ENCODE measurements at regions not wholly inside any gene's neighbourhood (a gene's known extent, or its start where the extent isn't known, plus 50 kb on each side); places are given as distances from the start of the nearest gene placed in this dataset.
"Not testable (repeated sequence)": the region's sequence is repeated elsewhere in the genome, so short reads cannot be mapped to it uniquely, and the experiment has no call there.

DNA sequence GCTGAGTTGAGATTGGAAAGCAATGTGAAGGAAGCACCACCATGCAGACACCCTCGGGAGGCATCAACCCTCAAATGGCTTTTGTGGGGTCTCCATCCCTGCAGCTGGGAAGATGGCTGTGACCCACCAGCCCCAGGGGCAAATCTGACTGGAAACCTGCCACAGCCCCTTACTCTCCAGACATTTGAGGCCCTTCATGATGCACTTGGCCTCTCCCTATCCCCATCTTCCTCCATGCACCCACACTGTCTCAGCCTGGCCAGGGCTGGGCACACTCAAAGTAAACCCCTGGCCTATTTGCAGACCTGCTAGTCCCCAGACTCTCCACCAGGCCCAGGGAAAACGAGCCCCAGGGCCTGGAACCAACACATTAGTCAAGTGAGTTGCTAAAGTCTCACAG, 205.2 kb downstream of the MATN1 start:
- H3K9me3 ChIP-seq (ENCODE audit: low read length), result no peaks in the 10 kb centered on the region
- no peaks in the 10 kb centered on the region for H3K27me3 ChIP-seq (ENCODE audit: control insufficient read depth in 1 of 2, insufficient read depth in 2 of 2, low read length in 2 of 2)
- CTCF ChIA-PET (ENCODE audit: low intra/inter-chr PET ratio, low total read pairs), result no interaction called here
- H3K4me1 ChIP-seq (ENCODE audit: insufficient read depth, low read length), result no peaks in the 10 kb centered on the region
- no peak for ATAC-seq
- FAIRE-seq, result no peak
- no peak overlapping the region for H2AFZ ChIP-seq (ENCODE audit: low read length)
- BruUV-seq (replicated peaks), result no TSS peak
- no peak overlapping the region for H3K4me2 ChIP-seq (ENCODE audit: low read depth, low read length)
- POLR2A ChIA-PET, result no interaction called here
- H4K20me1 ChIP-seq (ENCODE audit: insufficient read depth, low read length), result no peaks in the 10 kb centered on the region
- in situ Hi-C loops (cut with HindIII; ENCODE audit: extremely low pct_ligation_motif_present, low pct_unique_long_range_greater_than_20kb) (no loop called here), intact Hi-C loops (cut with micrococcal nuclease; ENCODE audit: unreplicated experiment) (no loop called here)
- no peak overlapping the region for H3K9ac ChIP-seq (ENCODE audit: insufficient read depth, low read depth, low read length)
- H3K4me3 ChIP-seq (replicated peaks in 1 of 3; ENCODE audit: insufficient read depth in 1 of 3, low read depth in 2 of 3, low read length in 3 of 3), result no peak overlapping the region
- no peaks in the 10 kb centered on the region for H3K36me3 ChIP-seq (replicated peaks in 1 of 2; ENCODE audit: control insufficient read depth in 1 of 2, insufficient read depth in 2 of 2, low read length in 2 of 2)
- no peaks in the 10 kb centered on the region for H3K79me2 ChIP-seq (ENCODE audit: insufficient read depth, low read length)
- no peak for TF ChIP-seq TRIM24 (CRISPR knock-in tag; IDR thresholded peaks at IDR 0.05)
- TF ChIP-seq GPN1 (CRISPR knock-in tag; IDR thresholded peaks at IDR 0.05; ENCODE audit: borderline replicate concordance), result no peak
- no peak for TF ChIP-seq RBAK (CRISPR knock-in tag; IDR thresholded peaks at IDR 0.05)
- TF ChIP-seq ZNF451 (CRISPR knock-in tag; IDR thresholded peaks at IDR 0.05), result no peak
- no peak for TF ChIP-seq ATF7 (IDR thresholded peaks at IDR 0.05)
- TF ChIP-seq ATF7 (CRISPR knock-in tag; IDR thresholded peaks at IDR 0.05), result no peak
- TF ChIP-seq, protein P1, sequence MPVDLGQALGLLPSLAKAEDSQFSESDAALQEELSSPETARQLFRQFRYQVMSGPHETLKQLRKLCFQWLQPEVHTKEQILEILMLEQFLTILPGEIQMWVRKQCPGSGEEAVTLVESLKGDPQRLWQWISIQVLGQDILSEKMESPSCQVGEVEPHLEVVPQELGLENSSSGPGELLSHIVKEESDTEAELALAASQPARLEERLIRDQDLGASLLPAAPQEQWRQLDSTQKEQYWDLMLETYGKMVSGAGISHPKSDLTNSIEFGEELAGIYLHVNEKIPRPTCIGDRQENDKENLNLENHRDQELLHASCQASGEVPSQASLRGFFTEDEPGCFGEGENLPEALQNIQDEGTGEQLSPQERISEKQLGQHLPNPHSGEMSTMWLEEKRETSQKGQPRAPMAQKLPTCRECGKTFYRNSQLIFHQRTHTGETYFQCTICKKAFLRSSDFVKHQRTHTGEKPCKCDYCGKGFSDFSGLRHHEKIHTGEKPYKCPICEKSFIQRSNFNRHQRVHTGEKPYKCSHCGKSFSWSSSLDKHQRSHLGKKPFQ (CRISPR knock-in tag; IDR thresholded peaks at IDR 0.05; ENCODE audit: insufficient replicate concordance), result no peak
- TF ChIP-seq NR2C2 (CRISPR knock-in tag; IDR thresholded peaks at IDR 0.05; ENCODE audit: borderline replicate concordance), result no peak
- TF ChIP-seq RFX1 (IDR thresholded peaks at IDR 0.05), result no peak
- no peak for TF ChIP-seq ZNF317 (CRISPR knock-in tag; IDR thresholded peaks at IDR 0.05)
- no peak for TF ChIP-seq SATB2 (CRISPR knock-in tag; IDR thresholded peaks at IDR 0.05)
- no peak for TF ChIP-seq ZNF670 (CRISPR knock-in tag; IDR thresholded peaks at IDR 0.05; ENCODE audit: borderline replicate concordance)
- TF ChIP-seq MAZ (IDR thresholded peaks at IDR 0.05; ENCODE audit: borderline replicate concordance, low read depth, low read length), result no peak
- TF ChIP-seq MAZ (CRISPR knock-in tag; IDR thresholded peaks at IDR 0.05; ENCODE audit: low read depth), result no peak
- TF ChIP-seq ZNF460 (CRISPR knock-in tag; IDR thresholded peaks at IDR 0.05; ENCODE audit: borderline replicate concordance), result no peak
- TF ChIP-seq SMAD3 (CRISPR knock-in tag; IDR thresholded peaks at IDR 0.05), result no peak
- no peak for TF ChIP-seq DMAP1 (CRISPR knock-in tag; IDR thresholded peaks at IDR 0.05)
- TF ChIP-seq, protein P2, sequence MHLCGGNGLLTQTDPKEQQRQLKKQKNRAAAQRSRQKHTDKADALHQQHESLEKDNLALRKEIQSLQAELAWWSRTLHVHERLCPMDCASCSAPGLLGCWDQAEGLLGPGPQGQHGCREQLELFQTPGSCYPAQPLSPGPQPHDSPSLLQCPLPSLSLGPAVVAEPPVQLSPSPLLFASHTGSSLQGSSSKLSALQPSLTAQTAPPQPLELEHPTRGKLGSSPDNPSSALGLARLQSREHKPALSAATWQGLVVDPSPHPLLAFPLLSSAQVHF (CRISPR knock-in tag; IDR thresholded peaks at IDR 0.05), result no peak
- no peak for TF ChIP-seq ZNF546 (CRISPR knock-in tag; conservative IDR thresholded peaks at IDR 0.05)
- no peak for TF ChIP-seq TCF7 (IDR thresholded peaks at IDR 0.05; ENCODE audit: low read depth)
- TF ChIP-seq ZNF230 (CRISPR knock-in tag; IDR thresholded peaks at IDR 0.05), result no peak
- 0% methylated on average over 1 of the region's 2 CpGs for WGBS (ENCODE audit: low lambda C conversion rate)
- DNase-seq (ENCODE audit: low spot score), result no peak
- no peak overlapping the region for H3K27ac ChIP-seq (ENCODE audit: extremely low read length, insufficient read depth, low read length)

DNA sequence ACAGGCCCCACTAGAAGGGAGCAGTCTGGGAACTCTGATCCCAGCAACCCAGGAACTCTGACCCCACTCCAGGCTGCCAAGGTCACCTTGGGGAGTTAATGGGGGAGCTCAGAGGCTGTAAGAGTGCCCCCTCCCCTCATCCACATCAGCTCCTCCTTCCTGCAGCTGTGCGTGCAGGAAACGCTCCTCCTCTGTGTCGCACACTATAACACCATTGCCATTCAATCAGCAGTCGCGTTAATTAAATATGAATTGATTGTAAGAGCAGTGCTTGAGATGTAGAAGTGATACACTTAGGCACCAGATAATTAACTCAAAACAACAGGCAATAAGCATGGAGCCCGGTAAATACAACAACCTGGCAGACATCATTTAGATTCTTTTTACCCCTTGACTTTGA, 205.7 kb downstream of the MATN1 start:
- H3K79me2 ChIP-seq (ENCODE audit: insufficient read depth, low read length); ATAC-seq; H3K4me2 ChIP-seq (ENCODE audit: low read depth, low read length); DNase-seq (ENCODE audit: low spot score); in situ Hi-C loops (cut with HindIII; ENCODE audit: extremely low pct_ligation_motif_present, low pct_unique_long_range_greater_than_20kb); CTCF ChIA-PET (ENCODE audit: low intra/inter-chr PET ratio, low total read pairs); H3K4me1 ChIP-seq (ENCODE audit: insufficient read depth, low read length); H3K9me3 ChIP-seq (ENCODE audit: low read length); H3K36me3 ChIP-seq (replicated peaks in 1 of 2; ENCODE audit: control insufficient read depth in 1 of 2, insufficient read depth in 2 of 2, low read length in 2 of 2); intact Hi-C loops (cut with micrococcal nuclease; ENCODE audit: unreplicated experiment); H3K27me3 ChIP-seq (ENCODE audit: control insufficient read depth in 1 of 2, insufficient read depth in 2 of 2, low read length in 2 of 2); H3K9ac ChIP-seq (ENCODE audit: insufficient read depth, low read depth, low read length); H3K4me3 ChIP-seq (replicated peaks in 1 of 3; ENCODE audit: insufficient read depth in 1 of 3, low read depth in 2 of 3, low read length in 3 of 3); FAIRE-seq; POLR2A ChIA-PET; BruUV-seq (replicated peaks); H3K27ac ChIP-seq (ENCODE audit: extremely low read length, insufficient read depth, low read length); H4K20me1 ChIP-seq (ENCODE audit: insufficient read depth, low read length); H2AFZ ChIP-seq (ENCODE audit: low read length): not testable (repeated sequence)
- 68% methylated on average over 5 of the region's 6 CpGs for WGBS (ENCODE audit: low lambda C conversion rate)
